Neutrophil (primary cell): ENCODE measurements at regions not wholly inside any gene's neighbourhood (a gene's known extent, or its start where the extent isn't known, plus 50 kb on each side); places are given as distances from the start of the nearest gene placed in this dataset.

ENCODE experiments used
- H3K27ac ChIP-seq: fragments of 200-600 bp; sonication (generic); 2 replicates; pipeline ENCODE4 v1.5.1; 2016; ENCODE audit warnings: mild to moderate bottlenecking, moderate library complexity
- H3K27me3 ChIP-seq: fragments of 200-600 bp; sonication (generic); 2 replicates; pipeline ENCODE4 v1.6.0; 2016; ENCODE audit warnings: mild to moderate bottlenecking
- H3K36me3 ChIP-seq: fragments of 200-600 bp; sonication (generic); 2 replicates; pipeline ENCODE4 v1.5.1; 2017
- H3K4me1 ChIP-seq, 2 experiments: fragments of 200-600 bp in 1 of 2; sonication (generic) in 1 of 2; 1 replicate in 1 of 2; 2 replicates in 1 of 2; pipeline versions ENCODE4 v1.5.1 to v1.6.1; 2013 to 2016; ENCODE audit warnings: low read depth in 1 of 2, low read length in 1 of 2, mild to moderate bottlenecking in 1 of 2, moderate library complexity in 1 of 2; ENCODE audit not compliant: control insufficient read depth in 1 of 2, insufficient read depth in 1 of 2
- H3K4me3 ChIP-seq, 2 experiments: fragments of 200-600 bp in 1 of 2; sonication (generic) in 1 of 2; 1 replicate in 1 of 2; 2 replicates in 1 of 2; pipeline ENCODE4 v1.5.1; 2013 to 2016; ENCODE audit warnings: low read depth in 1 of 2, low read length in 1 of 2, mild to moderate bottlenecking in 1 of 2, moderate library complexity in 1 of 2
- H3K9me3 ChIP-seq: fragments of 200-600 bp; sonication (generic); 2 replicates; pipeline ENCODE4 v1.5.1; 2016
- TF ChIP-seq, protein P1 (sequence below): fragments of 200-600 bp; sonication (generic); IDR thresholded peaks from 2 replicates; pipeline ENCODE4 v1.5.1; 2016; ENCODE audit warnings: antibody characterized with exemption

DNA sequence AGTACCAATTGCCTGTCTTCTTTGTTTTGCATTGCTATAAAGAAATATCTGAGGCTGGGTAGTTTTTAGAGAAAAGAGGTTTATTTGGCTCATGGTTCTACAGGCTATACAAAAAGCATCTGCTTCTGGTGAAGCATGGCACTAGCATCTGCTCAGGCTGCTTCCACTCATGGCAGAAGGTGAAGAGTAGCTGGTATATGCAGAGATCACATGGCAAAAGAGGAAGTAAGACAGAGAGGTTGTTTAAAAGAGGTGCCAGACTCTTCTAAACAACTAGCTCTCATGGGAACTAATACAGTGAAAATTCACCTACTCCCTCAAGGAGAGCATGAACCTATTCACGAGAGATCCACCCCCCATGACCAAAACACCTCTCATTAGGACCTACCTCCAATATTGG, 56.7 kb upstream of the GUCA2B start:
- TF ChIP-seq, protein P1, sequence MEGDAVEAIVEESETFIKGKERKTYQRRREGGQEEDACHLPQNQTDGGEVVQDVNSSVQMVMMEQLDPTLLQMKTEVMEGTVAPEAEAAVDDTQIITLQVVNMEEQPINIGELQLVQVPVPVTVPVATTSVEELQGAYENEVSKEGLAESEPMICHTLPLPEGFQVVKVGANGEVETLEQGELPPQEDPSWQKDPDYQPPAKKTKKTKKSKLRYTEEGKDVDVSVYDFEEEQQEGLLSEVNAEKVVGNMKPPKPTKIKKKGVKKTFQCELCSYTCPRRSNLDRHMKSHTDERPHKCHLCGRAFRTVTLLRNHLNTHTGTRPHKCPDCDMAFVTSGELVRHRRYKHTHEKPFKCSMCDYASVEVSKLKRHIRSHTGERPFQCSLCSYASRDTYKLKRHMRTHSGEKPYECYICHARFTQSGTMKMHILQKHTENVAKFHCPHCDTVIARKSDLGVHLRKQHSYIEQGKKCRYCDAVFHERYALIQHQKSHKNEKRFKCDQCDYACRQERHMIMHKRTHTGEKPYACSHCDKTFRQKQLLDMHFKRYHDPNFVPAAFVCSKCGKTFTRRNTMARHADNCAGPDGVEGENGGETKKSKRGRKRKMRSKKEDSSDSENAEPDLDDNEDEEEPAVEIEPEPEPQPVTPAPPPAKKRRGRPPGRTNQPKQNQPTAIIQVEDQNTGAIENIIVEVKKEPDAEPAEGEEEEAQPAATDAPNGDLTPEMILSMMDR = no peak
- H3K27me3 ChIP-seq = no peaks in the 10 kb centered on the region
- H3K27ac ChIP-seq = no peak overlapping the region
- no peak overlapping the region for H3K4me3 ChIP-seq
- no peaks in the 10 kb centered on the region for H3K9me3 ChIP-seq
- H3K4me1 ChIP-seq = no peaks in the 10 kb centered on the region
- no peaks in the 10 kb centered on the region for H3K36me3 ChIP-seq

DNA sequence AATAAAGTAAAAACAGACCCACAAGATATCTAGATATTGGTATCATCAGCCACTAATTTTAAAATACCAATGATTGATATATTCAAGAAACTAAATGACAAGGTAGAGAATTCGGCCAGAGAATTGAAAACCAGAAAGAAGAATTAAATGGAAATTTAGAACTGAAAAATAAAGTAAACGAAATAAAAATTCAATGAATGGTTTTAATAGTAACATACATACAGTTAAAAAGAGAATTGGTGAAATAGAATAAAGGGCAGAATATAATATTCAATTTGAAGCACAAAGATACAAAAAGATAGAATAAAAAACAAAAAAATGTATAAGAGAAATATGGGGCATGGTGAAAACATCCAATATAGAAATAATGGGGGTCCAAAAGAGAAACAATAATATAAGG, 64.0 kb upstream of the GUCA2B start:
- Histone ChIP-seq H3K4me3 (no peak overlapping the region), H3K27me3 (no peaks in the 10 kb centered on the region), H3K9me3 (no peaks in the 10 kb centered on the region), H3K36me3 (no peaks in the 10 kb centered on the region), H3K27ac (no peak overlapping the region), H3K4me1 (no peaks in the 10 kb centered on the region)
- TF ChIP-seq, protein P1 = no peak

DNA sequence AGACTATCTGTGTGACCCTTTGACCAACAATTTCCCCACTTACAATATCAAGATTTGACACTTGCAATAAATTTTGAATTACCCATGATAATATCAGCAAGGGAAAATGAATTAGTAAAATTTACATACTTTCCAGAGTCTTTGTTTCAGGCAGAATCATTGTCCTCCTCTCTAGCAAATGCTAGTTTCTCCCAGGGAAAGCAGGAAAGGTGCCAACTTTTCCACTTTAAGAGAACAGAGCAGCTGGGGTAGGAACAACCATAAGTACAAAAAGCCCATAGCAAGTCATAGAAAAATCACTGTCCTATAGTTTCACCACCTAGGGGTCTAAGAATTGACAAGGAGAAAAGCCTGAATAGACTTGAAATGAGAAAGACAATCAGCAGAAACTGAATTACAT, 67.1 kb upstream of the GUCA2B start:
- TF ChIP-seq, protein P1 = no peak
- no peaks in the 10 kb centered on the region for H3K27me3 ChIP-seq
- no peaks in the 10 kb centered on the region for H3K36me3 ChIP-seq
- H3K4me1 ChIP-seq = no peaks in the 10 kb centered on the region
- no peak overlapping the region for H3K4me3 ChIP-seq
- H3K9me3 ChIP-seq = no peaks in the 10 kb centered on the region
- no peak overlapping the region for H3K27ac ChIP-seq

DNA sequence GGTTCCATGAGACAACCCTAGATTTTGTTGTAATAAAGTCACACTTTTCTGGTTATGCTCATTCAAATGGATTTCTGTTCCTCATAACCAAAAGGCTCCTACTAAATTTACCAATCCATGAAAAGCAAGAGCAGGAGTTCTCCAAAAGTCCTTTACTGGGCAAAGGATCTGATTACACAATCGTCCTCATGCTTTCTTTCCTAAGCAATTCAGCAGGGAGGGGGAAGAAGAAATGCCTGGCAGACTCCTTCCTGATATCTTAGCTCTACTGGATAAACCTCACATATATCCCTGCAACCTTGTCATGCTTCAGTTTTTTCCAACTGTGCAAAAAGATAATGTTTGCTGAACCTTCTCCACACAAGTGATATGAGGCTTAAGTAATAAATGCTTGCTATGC, 67.6 kb upstream of the GUCA2B start:
- Histone ChIP-seq H3K36me3 (no peaks in the 10 kb centered on the region), H3K27me3 (no peaks in the 10 kb centered on the region), H3K4me3 (no peak overlapping the region), H3K27ac (no peak overlapping the region), H3K9me3 (no peaks in the 10 kb centered on the region), H3K4me1 (no peaks in the 10 kb centered on the region)
- TF ChIP-seq, protein P1 = no peak

DNA sequence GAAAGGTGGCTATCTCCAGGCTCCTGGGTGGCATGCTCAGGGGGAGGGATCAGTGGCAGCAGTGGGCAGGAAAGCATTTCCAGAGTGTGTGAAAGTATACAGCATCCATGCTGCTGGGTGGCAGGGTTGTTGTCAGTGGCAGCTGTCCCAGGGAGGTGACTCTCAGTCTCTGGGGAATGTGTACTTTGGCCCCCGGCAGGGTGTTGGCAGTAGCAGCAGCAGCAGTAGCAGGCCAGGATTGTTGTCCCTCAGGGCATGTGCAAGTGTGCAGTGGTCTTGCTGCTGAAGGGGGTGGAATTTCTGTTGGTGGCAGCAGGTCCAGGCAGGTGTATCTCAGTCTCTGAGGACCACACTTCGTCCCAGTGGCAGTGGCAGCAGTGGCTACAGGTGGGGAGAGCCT, 71.7 kb upstream of the GUCA2B start:
- Histone ChIP-seq H3K4me3 (no peak overlapping the region), H3K9me3 (no peaks in the 10 kb centered on the region), H3K27me3 (no peaks in the 10 kb centered on the region), H3K27ac (no peak overlapping the region), H3K36me3 (no peaks in the 10 kb centered on the region), H3K4me1 (no peaks in the 10 kb centered on the region)
- TF ChIP-seq, protein P1 = no peak

DNA sequence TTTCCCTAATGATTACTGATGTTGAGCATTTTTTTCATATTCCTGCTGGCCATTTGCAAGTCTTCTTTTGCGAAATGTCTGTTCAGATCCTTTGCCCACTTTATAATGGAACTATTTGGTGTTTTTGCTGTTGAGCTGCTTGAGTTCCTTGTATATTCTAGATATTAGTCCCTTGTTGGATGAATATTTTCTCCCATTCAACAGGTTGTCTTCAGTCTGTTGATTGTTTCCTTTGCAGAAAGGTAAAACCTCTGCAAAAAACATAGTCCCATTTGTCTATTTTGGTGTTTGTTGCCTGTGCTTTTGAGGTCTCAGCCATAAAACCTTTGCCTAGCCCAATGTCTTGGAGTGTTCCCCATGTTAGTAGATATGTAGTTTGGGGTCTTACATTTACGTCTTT, 78.0 kb upstream of the GUCA2B start:
- Histone ChIP-seq H3K27ac (no peak overlapping the region), H3K9me3 (no peaks in the 10 kb centered on the region), H3K36me3 (no peaks in the 10 kb centered on the region), H3K4me1 (no peaks in the 10 kb centered on the region), H3K4me3 (no peak overlapping the region), H3K27me3 (peaks cover 12% of the 10 kb centered on the region)
- TF ChIP-seq, protein P1 = no peak
